GM04504 (cell line): ENCODE measurements at regions not wholly inside any gene's neighbourhood (a gene's known extent, or its start where the extent isn't known, plus 50 kb on each side); places are given as distances from the start of the nearest gene placed in this dataset.
"Not testable (repeated sequence)": the region's sequence is repeated elsewhere in the genome, so short reads cannot be mapped to it uniquely, and the experiment has no call there.

Experiments used
- DNase-seq: peaks from one replicate; pipeline ENCODE4 v3.0.0-alpha.2; 2012; ENCODE audit warnings: low read depth

- DNase-seq = no peak
These were observed 90.6 kb upstream of the LHX1 start for GRCh38 chr17:36846410-36847292.

- no peak for DNase-seq
These were observed 89.0 kb upstream of the LHX1 start for GRCh38 chr17:36848008-36848902.

- DNase-seq = not testable (repeated sequence)
These were observed 88.3 kb upstream of the LHX1 start for GRCh38 chr17:36849020-36849419.

GRCh38 chr17:36849871-36850348 lies 87.4 kb upstream of the LHX1 start:
- peak; percentile 44 for DNase-seq

GRCh38 chr17:36850790-36851189 lies 86.5 kb upstream of the LHX1 start:
- DNase-seq = peak; percentile 28

GRCh38 chr17:36851250-36851649 lies 86.0 kb upstream of the LHX1 start:
- no peak for DNase-seq

GRCh38 chr17:36852478-36852877 lies 84.8 kb upstream of the LHX1 start:
- DNase-seq = not testable (repeated sequence)

GRCh38 chr17:36854982-36855381 lies 82.3 kb upstream of the LHX1 start:
- no peak for DNase-seq

GRCh38 chr17:36855459-36855858 lies 81.8 kb upstream of the LHX1 start:
- no peak for DNase-seq

GRCh38 chr17:36856222-36856621 lies 81.1 kb upstream of the LHX1 start:
- DNase-seq = no peak

- no peak for DNase-seq
These were observed 80.3 kb upstream of the LHX1 start for GRCh38 chr17:36856903-36857381.

- no peak for DNase-seq
These were observed 79.6 kb upstream of the LHX1 start for GRCh38 chr17:36857698-36858097.

- DNase-seq = no peak
These were observed 78.9 kb upstream of the LHX1 start for GRCh38 chr17:36858119-36859002.

GRCh38 chr17:36859003-36859300 lies 78.3 kb upstream of the LHX1 start:
- DNase-seq = no peak

GRCh38 chr17:36859706-36860105 lies 77.6 kb upstream of the LHX1 start:
- no peak for DNase-seq

- no peak for DNase-seq
These were observed 75.7 kb upstream of the LHX1 start for GRCh38 chr17:36861531-36861930.

GRCh38 chr17:36862116-36862920 lies 75.0 kb upstream of the LHX1 start:
- DNase-seq = no peak

- DNase-seq = no peak
These were observed 74.1 kb upstream of the LHX1 start for GRCh38 chr17:36863131-36863530.

GRCh38 chr17:36863676-36864612 lies 73.3 kb upstream of the LHX1 start:
- DNase-seq = no peak
